ENCODE measurements at regions not wholly inside any gene's neighbourhood (a gene's known extent, or its start where the extent isn't known, plus 50 kb on each side); places are given as distances from the start of the nearest gene placed in this dataset.
A peak's percentile ranks its signal among the peaks of the same experiment; 100 is the strongest.
"Not testable (repeated sequence)": the region's sequence is repeated elsewhere in the genome, so short reads cannot be mapped to it uniquely, and the experiment has no call there.

DNA sequence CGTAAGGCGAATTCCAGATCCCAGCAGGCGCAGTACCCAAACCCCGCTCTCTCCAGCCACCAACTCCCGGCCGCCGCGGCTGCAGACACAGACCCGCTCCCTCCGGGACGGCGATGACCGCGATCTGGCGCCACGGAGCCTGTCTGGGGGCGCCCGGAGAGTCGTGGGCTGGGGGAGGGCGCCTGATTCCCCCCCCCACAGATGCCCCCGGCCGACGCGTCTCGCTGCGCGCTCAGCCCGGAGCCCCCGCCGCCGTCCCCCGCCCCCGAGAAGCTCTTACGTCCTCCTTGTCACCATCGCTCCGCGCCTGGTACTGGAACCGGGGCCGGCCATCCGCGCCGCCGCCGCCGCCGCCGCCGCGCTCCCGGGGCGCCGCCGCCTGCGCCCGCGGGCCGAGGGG is 173.6 kb downstream of the ATP6V0E2 start:
- DNase-seq = not testable (repeated sequence)

DNA sequence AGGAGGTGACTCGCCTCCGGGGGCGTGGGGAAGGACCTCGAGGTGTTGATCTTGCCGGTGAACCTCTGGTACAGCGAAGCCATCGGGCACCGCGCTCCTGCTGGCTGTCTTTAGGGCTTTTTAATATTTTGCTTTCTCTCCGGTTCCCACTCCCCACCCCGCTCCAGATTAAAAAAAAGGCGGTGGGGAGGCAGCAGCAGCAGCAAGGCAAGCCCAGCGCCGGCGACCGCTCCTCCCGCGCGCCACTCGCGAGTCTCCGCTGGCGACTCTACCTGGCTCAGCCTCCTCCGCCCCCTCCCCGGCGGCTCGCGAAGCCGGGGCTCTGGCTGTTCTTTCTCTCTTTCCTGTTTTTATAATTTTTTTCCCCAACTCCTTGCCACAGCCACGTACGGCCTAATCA is 174.0 kb downstream of the ATP6V0E2 start:
- not testable (repeated sequence) for DNase-seq

DNA sequence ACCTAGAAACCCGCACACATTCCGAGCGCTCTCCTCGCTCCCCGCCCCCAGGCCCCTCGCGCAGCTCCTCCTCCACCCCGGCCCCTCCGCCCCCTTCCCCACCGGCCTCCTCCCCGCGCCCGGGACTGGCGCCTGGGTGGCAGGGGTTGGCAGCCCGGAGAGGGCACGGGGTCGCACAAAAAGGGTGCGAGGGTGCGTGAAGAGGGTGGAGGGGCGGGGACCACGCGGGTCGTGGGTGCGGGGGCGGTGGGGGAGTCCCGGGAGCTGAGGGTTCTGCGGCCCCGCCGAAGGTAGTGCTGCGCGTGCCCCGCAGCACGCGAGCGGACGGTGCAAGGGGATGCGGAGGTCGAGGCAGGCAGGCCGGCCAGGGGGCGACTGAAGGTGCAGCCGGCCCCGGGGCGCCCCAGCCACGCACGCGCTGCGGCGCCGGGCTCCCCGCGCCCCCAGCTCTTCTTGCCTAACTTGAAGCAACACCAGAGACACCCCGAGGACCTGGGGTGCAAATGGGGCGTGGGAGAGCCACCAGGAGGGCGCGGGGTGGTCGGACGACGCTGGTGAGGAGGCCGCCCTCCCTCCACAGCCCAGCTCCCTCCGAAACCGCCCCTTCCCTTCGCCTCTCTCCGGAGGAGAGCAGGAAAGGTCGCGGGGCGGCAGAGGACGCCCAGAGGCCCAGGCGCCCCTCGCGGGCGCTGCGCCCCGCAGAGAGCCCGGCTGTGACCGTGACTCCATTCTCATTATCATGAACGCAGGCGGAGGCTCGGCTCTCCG is 174.7 kb downstream of the ATP6V0E2 start:
- not testable (repeated sequence) for DNase-seq

DNA sequence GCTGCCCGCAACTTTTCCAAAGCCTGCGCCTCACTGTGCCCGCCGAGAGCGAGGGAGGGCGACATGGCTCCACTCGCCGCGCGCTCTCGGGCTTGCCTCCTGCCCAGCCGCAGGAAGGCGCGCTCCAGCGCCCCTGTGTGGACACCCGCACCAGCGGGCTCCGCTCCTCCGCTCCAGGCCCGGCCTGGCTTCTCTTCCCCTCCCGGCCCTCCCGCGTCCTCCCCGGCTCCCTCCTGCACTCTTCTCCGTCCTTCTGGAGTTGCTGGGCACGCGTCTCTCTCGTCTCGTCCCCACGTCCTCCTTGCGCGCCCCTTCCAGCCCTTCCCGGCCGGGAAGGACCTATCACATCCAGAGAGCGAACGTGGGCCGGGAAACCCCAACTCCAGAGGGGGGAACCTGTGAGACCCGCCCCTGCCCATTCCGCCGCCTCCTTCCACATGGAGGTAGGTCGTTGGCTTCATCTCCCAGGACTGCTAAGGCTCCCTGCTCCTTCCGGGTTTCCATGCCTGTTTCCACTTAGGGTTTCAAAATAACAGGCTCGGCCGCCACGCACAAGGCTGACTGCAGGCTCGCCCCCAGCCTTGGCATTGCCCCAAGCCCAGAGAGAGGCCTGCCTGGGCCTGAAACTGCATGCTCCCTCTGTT is 175.4 kb downstream of the ATP6V0E2 start:
- DNase-seq = not testable (repeated sequence)

DNA sequence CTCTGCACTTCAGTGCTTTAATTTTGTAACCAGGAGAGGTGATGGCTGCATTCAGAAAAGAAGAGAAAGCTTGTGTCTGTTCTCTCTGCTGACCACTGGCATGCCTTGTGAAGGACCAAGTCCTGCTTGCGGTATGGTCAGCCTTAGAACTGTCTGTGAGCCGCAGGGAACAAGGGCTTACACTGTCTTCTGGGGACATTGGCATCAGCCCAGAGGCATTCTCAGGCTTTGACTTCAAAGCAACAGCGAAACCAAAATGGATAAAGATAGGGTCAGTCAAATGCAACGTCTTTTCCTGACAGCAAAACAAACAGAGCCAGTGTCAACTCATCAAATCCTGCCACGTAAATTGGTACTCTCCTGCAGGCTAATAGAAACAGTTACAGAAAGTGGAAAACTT is 179.6 kb downstream of the ATP6V0E2 start:
- DNase-seq = not testable (repeated sequence)

DNA sequence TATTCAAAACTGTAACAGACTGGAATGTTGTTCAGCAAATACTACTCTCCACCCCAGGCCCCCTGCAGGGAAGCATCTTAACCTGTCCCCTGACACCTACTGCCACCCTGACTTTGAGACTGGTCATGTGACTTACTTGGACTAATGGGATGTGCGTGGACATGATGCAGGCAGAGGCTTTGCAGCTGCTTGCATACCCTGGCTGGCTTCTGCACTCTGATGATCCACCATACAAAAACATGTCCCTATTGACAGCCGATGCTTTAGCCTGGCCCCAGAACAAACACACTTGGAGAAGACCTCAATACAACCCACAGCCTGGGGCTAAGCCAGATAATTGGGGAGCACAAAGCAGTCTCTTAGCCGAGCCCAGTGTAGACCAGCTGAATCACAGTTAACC is 180.5 kb downstream of the ATP6V0E2 start:
- DNase-seq = not testable (repeated sequence)

DNA sequence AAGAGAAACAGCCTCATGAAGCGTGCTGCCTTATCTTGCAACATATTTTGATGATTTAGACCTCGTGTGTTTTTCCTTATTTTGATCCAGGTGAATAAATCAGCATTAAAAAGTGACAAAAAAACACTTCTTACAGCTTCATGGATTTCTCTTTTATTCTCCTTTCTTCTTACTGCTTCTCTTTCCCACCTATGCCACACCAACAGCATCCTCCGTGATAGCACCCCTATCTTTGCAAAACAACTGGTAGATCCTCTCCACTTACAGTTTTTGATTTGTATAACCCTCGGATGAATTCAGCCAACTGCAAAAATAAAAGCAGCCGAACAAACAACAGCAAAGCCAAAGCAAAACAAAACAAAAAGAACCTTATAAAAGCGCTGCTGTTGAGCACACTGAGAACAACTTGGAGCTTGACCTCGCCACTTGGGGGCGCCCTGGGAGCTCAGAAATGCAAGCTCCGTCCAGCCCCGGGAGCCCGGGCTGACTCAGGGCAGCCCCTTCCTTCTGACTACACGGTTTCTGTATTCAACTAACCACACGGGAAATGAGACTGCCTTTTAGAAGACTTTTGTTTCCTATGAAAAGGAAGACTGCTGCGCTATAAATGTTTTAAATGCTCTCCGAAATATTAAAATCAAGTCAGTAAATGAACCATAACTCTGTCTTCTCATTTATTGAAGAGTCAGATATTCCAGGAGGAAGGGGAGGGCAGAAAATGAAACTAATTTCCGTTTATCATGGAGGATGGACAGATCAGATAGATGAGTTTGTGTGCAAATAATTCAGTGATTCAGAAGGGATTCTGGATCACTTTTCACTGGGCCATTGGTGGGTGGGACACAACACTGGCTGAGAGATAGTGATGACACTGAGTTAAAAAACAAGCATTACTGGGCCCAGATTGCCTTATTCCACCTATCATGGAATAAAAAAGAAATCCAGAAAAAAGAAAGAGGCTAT is 186.8 kb downstream of the ATP6V0E2 start:
- not testable (repeated sequence) for DNase-seq

DNA sequence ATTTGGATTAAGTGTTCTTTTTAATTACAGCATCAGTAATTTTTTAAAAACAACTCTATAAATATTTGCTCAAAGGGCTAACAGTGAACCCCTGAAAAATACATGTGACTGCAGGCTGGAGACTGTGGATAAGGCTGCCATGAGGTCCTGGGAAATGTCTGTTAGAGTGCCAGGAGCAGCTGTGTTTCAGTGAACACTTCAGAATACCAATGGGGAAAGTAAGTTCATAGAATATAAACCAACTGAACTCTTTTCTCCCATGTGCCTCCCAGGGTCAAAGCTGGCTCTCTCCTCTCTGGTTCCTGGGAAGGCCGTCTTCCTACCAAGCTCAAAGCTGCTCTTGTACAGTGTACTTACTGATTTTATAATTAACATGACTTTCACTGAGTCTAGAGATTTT is 189.4 kb downstream of the ATP6V0E2 start:
- DNase-seq = not testable (repeated sequence)

DNA sequence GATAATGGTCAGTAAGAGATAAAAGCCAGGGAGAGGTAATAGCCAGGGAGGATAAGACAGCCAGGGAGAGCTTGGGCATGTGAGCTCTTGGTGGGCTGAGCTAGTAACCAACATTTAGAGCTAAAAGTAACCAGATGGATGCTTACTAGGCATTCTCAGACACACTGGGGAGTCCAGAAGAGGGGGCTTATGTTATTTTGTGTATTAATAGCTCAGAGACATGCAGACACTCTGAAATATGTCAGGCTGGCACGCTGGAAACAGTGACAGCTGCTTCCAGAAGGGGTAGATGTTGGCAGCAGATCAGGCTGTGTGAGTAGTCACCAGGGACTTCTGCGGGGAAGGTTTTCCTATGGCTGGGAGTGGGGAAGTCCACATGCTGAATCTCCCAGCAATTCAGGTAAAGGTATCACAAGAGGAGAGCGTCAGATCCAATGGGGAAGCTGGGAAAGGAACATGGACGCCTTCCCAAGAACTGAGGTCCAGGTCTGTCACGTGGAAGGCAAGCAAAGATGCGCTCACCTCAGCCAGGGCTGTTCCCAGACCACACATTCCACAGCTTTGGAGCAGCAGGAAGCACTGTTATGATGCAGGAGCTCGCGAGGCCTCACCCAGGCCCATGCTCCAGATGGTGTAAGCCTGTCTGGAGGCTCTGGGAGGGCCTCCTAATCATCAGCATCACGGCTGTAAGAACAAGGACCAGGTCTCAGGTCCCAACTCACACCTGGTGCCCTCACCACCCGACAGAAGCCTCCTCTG is 196.0 kb downstream of the ATP6V0E2 start:
- not testable (repeated sequence) for DNase-seq

DNA sequence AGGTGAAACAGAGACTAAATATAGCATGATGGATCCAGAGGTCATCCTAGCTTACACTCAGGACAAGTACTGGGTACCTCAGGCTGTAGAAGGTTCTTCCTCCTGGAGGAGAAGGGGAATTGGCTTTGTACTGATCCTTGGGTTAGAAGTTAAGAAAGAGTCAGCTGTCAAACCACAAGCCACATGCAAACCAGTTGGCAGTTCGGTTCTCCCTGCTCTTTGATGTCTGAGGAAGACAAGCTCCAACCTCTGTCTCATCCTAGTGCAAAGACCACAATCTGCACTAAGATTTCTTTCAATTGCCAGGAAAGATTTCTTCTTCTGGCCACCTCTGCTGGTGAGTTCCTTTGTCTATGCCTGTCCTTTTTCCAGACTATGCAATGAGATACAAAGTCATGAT is 203.8 kb downstream of the ATP6V0E2 start:
- not testable (repeated sequence) for DNase-seq

DNA sequence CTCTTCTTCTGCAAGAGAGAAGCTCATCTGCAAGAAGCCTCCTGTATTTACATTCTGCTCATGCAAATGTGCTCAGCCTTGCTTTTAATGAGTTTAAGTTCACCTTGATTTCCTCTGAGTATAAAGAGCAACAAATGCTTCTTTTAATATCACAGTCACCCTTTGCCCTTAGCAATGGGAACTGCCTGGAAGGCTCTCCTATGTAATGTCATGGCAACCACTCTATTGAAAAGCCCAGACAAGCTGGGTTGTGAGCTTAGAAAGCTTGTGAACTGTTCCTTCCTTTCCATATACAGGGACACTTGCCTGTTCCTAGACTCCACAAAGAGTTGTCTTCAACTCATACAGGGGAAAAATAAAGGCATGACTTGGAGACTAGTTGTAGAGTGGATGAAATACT is 208.1 kb downstream of the ATP6V0E2 start:
- not testable (repeated sequence) for DNase-seq

DNA sequence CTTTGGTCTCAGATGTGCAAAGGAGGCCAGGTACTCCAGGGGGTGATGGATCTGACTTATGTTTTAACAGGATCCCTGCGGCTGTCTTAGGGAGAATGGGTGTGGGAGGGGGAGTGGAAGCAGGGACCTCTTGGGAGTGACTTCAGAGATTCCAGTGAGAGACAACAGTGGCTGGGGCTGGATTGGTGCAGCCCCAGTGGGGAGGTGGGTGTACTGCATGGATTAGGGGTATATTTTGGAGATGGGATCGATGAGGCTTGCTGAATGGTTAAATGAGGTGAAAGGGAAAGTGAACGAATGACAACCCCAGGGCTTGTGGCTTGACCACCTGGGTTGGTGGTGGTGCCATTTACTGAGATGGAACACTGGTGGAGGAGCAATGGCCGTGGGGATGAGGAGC is 211.0 kb downstream of the ATP6V0E2 start:
- not testable (repeated sequence) for DNase-seq

DNA sequence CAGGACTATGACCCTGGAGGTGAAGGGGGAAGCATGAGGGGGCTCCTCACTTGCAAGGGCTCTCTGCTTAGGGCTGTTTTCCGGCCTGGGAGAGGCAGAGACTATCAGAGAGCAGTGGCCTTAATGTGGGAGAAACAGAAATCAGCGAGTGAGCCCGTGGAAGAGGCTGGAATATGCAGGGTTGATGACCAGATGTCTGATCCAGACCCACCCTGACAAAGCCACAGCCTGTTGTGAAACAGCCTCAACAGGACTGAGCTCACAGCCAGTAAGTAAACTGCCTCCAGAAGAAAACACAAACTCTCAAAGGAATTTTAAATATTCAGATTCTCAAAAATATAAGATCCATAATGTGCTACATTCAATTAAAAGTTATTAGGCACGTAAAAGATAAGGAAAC is 213.7 kb downstream of the ATP6V0E2 start:
- DNase-seq = not testable (repeated sequence)

DNA sequence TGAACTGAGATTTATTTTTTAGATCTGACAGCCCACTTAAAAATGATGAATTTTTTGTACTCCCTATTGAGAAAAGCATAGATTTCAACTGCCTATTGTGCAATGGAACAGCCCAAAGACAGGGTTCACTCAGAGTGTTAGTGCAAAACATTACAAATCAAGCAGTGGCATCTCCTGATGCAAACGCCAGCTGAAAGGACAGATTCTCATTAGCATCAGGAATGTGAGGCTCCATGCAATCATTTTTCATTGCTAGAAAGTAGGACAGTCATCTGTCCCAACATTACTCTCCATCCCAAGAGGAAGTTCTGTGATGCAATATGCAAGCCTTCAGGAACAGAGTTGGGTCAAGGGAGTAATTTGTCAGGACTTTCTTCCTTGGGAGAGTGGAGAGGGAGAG is 215.4 kb downstream of the ATP6V0E2 start:
- DNase-seq = not testable (repeated sequence)

DNA sequence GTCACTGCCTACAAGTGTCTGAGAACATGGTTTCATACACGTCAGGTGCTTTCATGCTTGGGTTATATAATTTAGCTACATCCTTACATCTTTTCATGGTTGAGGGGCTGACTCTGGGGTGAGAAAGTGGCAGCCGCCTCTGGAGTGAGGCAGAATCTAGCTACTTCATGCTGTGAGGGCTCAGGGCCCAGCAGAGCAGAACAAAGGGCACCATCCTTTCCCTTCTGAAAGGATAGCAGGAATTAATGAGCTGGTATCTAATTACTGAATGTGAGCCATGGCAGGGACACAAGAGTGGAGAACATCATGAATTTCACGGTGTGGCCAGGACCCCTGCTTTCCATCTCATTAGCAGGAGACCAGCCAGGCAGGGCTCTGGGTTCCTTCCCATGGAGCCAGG is 217.0 kb downstream of the ATP6V0E2 start:
- peak; percentile 12 to 29 for DNase-seq

DNA sequence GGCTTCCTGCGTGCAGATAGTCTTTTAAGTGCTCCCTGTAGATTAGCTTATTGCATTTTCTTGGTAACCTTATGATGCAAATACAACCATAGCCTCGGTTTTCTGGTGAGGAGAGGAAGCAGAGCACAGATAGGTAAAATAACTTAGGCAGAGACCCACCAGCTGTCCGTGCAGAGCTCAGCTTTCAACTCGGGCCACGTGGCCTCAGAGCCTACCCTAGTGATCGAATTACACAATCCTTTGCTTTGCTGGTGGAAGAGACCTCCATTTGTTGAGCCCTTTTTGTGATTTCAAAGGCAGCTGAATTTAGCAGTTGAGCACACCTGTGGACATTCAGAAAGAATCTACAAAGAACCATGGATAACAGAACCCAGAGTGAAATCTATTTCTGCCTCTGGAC is 220.1 kb downstream of the ATP6V0E2 start:
- not testable (repeated sequence) for DNase-seq

DNA sequence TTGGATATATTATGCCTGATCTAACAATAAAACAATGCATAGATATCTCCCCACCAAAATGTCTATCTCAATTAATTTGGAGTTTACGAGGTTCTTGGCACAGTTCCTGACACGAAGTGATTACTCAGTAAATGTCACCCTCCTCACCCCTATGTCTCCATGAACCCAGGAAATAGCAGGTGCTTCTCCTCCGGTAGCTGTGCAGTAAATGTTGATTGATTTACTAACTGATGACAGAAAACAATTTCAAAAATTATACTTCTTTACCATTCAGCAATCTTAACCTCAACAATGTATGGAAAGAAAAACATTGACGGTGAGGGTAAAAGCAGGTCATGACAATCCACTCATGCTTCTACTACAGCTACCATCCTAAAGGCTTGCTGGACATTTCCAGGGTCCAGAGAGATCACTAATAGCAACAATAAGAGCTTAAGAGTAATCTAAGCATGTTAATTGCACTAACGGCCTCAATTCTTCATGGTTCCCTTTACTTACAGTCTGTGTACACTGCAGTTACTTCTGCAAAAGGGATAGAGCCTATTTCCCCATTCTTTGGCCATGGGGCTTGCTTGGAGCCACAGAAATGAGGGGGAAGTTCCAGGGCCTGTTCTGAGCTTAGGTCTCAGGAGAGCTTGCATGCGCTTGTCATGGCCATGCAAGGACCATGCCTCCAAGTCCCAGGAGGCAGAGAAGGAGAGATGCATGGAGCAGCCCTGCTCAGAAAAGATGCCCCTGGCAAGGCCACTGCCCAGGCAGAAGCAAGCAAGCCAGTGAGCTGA is 222.6 kb downstream of the ATP6V0E2 start:
- DNase-seq = not testable (repeated sequence)

DNA sequence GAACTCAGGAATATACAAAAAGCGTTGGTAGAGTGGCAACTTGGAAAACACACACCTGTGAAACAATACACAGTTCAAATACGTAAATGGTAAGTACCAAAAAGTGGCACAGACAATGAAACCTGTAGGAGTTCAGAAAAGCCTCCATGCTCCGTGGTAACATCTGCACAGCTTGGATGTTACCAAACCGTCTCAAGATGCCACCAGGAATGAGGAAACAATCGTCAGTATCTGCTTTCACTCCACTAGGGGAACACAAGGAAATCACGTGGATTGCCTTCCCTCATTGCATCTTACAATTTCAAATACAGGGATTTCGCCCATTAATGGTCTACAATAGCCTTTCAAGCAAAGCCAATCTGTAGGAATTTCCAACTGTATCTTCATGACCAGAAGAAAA is 224.6 kb upstream of the LRRC61 start:
- DNase-seq = not testable (repeated sequence)

DNA sequence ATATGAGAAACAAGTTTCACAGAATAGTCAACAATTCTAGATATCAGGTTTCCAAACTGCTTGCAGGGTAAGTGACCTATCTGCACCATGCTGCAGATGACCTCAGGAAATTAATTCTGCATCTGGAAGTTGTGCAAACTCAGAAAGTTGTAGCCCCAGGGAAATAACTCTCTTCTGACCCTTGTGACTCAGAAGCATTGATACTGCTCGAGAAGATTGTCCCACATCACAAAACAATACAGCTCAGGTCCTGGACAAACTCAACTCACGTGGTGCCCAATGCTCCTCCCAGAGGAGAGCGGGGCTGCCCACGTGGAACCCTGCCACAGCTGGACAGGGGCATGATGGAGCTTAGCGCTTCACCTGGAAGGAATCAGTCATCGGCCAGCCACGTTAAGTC is 221.9 kb upstream of the LRRC61 start:
- not testable (repeated sequence) for DNase-seq

DNA sequence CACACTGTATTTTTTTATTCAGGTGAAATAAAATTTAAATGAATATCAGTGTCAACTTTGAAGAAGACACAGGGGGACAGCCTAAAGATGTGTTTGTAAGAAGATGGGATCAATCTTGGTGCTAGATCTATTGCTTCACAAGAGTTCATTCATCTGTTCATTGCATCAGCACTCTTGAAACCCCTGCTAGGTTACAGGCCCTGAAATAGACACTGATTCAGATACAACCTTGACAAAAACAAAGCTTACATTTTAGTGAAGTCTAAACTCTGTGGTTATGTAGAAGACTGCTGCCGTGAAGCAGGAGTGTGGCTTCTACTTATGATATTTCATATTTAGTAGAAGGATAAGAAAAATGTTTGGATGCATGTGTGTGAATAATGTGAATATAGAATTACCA is 215.9 kb upstream of the LRRC61 start:
- not testable (repeated sequence) for DNase-seq

DNA sequence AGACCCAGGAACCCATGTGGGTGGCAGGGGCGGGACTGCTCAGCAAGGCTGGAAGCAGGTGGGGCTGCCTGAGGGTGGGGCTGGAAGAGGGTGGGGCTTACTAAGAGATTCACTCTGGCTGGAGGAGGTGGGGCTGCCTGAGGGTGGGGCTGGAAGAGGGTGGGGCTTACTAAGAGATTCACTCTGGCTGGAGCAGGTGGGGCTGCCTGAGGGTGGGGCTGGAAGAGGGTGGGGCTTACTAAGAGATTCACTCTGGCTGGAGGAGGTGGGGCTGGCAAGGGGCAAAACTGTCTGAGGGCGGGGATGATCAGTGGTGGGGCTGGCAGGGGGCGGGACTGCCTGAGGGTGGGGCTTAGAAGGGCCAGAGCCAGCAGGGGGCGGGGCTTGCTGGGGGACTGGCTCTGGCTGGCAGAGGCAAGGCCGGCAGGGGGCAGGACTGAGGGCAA is 212.8 kb upstream of the LRRC61 start:
- not testable (repeated sequence) for DNase-seq
